ENCODE measurements at regions not wholly inside any gene's neighbourhood (a gene's known extent, or its start where the extent isn't known, plus 50 kb on each side); places are given as distances from the start of the nearest gene placed in this dataset.

- no peak for TF ChIP-seq CTCF (CRISPR knock-in tag; IDR thresholded peaks at IDR 0.05)
- TF ChIP-seq EP300 (IDR thresholded peaks at IDR 0.05; ENCODE audit: low read depth in 2 of 2, low read length in 2 of 2): no peak
- TF ChIP-seq EP300 (CRISPR knock-in tag; IDR thresholded peaks at IDR 0.05; ENCODE audit: borderline replicate concordance): no peak
- no peak for TF ChIP-seq FOXJ3 (CRISPR knock-in tag; IDR thresholded peaks at IDR 0.05; ENCODE audit: borderline replicate concordance)
- no peak for TF ChIP-seq ZNF672 (CRISPR knock-in tag; IDR thresholded peaks at IDR 0.05)
- no peak for TF ChIP-seq ZNF800 (CRISPR knock-in tag; IDR thresholded peaks at IDR 0.05)
- no peak for TF ChIP-seq ASH2L (IDR thresholded peaks at IDR 0.05; ENCODE audit: insufficient read length, low read depth, low read length)
- TF ChIP-seq ZNF101 (CRISPR knock-in tag; IDR thresholded peaks at IDR 0.05; ENCODE audit: borderline replicate concordance, low read depth): no peak
- TF ChIP-seq ATF3 (CRISPR knock-in tag; IDR thresholded peaks at IDR 0.05): no peak
- no peak for TF ChIP-seq POLR2A (IDR thresholded peaks at IDR 0.05; ENCODE audit: insufficient read depth in 1 of 2, low read depth in 2 of 2, low read length in 2 of 2)
Measured at GRCh38 chr21:41565550-41565949, 57.6 kb upstream of the TMPRSS2 start.

Measured in HepG2 (cell line).